SH-SY5Y (cell line): ENCODE measurements at regions not wholly inside any gene's neighbourhood (a gene's known extent, or its start where the extent isn't known, plus 50 kb on each side); places are given as distances from the start of the nearest gene placed in this dataset.

Source experiments
- GATA2 ChIP-seq: IDR thresholded peaks from 2 replicates; pipeline ENCODE4 v1.6.1; 2011; ENCODE audit warnings: mild to moderate bottlenecking, low read depth, low read length
- GATA3 ChIP-seq: IDR thresholded peaks from 2 replicates; pipeline ENCODE4 v1.6.1; 2011; ENCODE audit warnings: low read depth, mild to moderate bottlenecking, low read length, moderate library complexity

DNA sequence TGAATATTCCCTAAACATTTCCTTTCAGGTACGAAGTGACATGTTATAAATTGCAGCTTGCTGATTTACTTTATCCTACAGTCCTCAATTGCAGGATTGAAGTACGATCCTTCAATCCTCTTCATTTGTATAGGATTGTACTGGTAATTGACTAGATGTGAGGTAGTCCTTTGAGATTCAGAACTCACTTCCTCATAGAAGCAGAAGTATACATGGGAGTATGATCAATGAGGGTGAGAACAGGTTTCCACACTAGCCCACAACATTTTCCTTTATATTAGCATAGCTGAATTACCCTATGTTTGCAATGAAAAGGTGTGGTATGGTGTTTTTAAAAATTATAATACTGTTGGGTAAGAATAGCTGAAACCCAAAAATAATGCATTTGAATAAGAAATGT lies 160.0 kb upstream of the UMPS start:
- no peak for TF ChIP-seq GATA3
- no peak for TF ChIP-seq GATA2
